ENCODE measurements at regions not wholly inside any gene's neighbourhood (a gene's known extent, or its start where the extent isn't known, plus 50 kb on each side); places are given as distances from the start of the nearest gene placed in this dataset.

DNA sequence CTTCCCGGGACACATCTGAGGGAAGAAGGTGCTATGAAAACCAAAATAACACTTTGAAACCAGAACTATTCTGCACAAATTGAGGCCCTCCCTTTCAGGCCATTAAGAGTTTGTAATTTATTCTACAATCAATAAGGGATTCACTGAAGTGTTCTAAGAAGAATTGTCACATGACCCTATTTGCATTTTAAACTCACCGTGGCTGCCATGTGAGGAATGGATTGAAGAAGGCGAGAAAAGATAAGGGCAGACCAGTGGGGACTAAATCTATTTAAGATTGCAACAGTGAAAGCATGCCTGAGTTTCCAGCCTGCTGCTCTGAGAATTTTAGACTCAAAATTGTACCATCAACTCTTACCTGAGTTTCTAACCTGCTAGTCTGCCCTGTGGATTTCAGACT, 408.8 kb upstream of the SALL1 start:
- no peak for DNase-seq

DNA sequence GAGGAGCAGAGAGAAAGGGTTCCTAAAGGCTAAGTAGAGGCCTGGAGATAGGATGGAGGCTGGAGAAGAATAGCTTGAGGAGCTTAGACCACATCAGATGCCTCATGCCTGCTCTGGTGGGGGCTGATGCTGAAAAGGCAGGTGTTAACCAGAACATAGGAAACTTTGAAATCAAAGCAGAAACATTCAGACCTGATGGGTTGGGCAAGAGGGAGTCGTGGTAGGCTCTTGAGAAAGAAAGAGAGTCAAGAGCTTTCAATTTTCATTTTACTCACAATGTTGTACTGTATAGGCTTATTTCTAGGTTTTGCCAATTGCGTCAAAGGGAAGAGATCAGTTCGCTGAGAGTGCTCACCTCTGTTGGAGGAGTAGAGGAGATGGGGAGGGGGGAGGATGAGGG, 406.6 kb upstream of the SALL1 start:
- DNase-seq, result no peak

DNA sequence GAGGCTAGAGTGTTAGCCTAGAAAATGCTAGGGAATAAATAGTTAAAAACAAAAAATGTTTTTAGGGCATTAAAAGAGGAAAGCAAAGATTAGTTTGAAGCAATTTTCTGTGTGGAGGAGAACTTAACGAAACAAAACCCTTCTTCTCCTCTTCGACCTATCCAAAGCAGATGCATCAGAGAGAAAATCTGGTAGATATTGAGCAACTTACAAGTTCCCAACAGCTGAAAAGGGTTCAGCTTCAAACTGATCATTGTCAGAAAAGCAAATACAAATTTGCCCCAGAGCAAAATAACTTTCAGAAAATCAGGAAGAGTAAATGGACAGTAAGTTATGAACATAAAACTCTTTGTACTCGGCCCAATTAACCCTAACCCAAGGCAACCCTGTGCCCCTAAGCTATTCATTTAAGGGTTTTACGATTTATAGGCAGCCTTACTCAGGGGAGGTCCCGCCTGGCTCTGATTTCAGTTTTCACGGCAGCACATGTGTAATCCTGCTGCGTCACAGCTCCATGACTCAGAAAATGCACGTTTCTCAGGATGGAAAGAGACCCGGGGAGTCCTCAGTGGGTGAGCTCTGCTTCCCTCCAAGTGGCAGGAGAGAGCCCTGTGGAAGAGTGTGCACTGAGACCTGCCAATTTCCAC, 405.7 kb upstream of the SALL1 start:
- DNase-seq, result no peak

DNA sequence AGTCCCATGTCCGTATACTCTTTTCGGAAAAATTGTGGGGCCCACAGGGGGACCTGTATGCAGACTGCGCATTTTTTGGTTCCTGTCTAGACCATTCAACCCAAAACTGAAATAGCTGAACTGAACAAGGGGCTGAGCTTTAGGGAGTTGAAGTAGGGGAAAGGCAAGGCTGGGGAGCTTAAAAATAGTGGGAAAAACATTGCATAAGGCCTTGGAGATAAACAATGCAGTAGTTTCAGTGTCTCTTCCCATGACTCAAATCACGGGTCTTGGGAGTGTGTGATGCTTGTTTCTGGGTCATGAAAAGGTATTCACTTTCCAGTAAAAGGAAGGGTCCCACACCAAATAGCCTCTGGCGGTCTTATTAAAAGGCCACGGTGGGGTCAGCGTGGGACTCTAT, 402.8 kb upstream of the SALL1 start:
- DNase-seq, result no peak

DNA sequence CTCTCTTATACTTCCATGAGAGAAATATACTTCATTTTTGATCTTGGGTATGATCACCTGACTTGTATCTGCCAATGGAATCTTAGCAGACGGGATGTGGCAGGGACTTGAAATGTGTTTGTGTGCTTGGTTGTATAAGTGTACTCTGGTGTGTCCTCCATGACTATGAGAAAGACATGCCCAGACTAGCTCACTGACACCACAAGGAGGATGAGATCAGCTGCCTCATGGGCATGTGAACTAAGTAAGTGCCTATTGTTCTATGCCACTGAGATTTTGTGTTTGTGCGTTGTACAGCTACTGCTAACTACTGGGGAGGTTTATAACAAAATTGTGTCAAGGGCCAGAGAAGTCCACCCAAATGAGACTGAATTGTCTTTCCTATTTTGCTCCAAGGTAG, 402.2 kb upstream of the SALL1 start:
- DNase-seq, result no peak

DNA sequence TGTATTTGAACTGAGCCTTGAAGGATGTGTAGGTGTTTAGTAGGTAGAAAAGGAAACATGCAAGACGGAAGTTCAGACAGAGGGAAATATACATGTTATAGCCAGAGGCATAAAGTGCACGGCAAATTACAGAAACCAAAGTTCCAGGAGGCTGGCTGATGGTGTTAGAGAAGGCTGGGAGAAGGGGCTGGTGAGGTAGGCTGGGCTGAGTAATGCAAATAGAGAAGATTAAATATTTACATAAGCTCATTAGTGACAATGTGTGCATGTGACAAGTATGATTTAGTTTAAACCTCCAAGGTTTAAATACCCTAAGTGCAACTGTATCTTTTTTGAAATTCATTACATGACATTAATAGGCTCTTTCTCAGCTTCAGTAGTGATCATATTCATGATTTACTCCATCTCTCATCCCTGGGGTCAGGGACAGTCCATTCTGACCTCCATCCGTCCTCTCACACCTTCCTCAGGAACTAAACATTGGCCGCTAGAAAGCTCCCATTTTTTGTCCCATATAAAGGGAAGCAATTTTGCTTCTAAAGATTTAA, 399.8 kb upstream of the SALL1 start:
- DNase-seq, result no peak

DNA sequence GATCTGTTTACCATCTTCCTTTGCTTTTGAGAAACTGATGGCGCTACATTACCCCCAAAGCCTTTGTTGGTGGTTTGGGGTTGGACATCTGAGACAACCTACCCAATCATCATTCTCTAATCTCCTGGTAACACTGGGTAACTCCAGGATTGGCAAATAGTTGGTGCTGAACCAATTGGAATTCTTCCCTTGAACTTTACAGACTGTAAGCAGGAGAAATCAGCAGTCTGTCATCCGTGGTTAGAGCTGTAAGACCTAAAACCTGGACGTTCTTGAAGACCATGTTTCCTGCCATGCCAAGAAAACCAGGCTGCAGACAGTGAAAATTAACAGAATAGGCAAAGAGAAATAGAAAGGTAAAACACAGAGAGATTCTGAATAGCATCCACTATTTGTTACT, 398.8 kb upstream of the SALL1 start:
- no peak for DNase-seq

DNA sequence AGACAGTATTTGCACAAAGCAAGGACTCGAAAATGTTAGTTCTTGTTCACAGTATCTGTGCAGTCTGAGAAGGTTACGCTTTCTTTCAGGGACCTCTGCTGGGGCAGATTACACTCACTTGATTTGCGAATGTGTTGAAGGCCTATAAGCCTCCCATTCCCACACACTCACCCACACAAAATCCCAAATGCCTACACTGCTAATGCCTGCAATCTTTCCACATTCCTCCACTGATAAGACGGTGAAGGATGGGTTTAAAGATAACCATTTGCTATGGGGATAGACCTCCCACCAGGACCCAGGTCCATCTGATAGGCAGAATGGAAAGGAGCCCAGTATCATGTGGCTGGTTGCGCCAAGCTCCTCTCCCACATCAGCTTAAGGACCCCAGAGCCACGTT, 394.9 kb upstream of the SALL1 start:
- no peak for DNase-seq

DNA sequence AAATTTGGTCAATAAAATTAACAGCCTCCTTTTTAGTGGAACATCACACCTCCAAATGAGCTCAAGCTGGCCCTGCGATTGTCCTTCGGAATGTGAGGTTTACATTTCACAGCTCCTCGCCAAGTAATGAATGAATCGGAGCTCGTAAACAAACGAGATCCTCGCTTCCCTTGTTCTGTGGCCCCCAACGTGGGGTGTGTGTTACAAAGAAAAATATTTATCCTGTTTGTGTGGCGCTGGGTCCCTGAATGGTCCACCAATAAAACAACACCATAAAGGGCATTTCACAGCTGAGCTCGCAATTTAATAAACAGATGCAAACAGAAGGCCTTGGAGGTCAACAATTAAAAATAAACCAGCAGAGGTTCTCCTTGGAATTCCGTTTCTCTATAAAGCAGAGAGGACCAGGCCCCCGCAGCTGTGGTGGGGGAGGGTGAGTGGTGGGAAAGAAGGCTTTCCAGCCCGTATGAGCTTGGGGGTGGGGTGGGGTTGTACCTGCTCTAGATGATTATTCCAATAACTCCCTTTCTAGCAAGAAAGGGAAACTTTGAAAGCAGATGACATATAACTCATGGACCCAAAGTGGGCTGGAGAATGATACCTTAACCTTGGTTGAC, 393.9 kb upstream of the SALL1 start:
- DNase-seq, result no peak

DNA sequence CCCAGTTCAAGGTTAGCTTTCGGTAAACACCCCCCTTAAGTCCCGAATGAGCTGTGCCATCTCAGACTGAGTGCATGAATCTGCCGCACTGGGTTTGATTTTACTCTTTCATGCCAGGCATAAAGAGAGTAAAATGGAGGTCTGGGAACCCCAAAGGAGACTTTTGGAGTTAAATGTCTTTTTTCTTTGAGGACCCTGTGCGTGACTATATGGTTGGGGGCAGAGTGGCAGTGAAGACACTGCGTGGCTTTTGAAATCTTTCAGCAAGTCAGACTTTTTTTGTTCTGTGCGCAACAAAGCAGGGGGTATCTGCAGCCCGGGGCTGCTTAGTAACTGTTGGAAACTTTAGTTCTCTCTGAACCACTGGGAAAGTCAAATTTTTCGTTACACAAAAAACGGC, 392.9 kb upstream of the SALL1 start:
- DNase-seq, result no peak

DNA sequence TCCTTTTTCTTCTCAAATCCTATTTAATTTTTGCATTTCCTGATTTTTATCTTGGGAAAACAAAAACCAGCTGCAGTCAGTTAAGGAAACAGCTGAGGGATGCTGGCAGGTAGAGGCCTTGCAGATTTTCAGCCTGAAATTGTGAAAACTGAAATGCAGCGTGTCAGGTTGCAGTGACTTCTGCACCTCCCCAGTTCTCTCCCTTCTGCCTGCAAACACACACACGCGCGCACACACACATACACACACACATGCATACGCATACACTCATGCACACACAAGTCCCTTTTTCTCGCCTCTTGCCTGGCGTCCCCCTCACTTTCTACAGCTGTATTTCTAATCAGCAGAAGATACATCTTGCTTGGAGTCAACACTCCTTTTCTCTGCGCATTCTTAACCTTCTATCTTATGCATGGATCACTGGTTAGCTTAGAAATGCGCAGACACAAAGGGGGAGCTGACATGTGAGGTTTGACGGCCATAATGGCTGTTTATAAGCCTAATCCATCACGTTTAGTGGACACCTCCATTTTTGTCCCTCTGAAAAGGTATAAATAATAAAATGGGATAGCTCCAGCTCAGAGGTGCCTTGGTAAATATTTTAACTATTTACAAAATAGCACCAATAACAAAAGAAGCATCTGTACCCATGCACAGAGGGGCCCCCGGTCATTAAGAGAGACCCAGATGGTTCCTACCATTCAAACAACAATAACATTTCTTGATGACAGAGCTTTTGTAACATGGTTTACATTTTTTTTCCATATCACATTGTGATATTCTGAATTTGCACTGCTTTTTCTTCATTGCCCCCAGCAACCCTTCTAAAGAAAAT, 392.1 kb upstream of the SALL1 start:
- DNase-seq, result no peak

DNA sequence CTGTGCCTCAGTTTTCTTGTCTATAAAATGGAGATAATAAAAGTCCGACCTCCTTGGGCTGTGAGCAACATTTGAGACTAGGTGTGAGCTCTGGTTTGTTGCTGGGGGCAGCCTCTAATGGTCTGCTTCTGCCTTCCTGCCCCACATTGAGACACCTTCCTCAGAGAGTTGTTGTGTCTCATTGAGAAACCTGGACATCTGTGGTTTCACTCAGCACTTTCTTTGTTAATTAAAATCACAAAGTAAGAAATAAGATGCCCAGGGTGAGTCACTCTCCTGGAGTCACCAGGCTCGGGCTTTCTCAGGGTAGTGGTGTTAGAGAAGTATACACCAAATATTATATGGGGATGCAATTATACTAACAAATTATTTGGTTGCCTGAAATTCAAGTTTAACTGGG, 389.2 kb upstream of the SALL1 start:
- DNase-seq, result no peak

DNA sequence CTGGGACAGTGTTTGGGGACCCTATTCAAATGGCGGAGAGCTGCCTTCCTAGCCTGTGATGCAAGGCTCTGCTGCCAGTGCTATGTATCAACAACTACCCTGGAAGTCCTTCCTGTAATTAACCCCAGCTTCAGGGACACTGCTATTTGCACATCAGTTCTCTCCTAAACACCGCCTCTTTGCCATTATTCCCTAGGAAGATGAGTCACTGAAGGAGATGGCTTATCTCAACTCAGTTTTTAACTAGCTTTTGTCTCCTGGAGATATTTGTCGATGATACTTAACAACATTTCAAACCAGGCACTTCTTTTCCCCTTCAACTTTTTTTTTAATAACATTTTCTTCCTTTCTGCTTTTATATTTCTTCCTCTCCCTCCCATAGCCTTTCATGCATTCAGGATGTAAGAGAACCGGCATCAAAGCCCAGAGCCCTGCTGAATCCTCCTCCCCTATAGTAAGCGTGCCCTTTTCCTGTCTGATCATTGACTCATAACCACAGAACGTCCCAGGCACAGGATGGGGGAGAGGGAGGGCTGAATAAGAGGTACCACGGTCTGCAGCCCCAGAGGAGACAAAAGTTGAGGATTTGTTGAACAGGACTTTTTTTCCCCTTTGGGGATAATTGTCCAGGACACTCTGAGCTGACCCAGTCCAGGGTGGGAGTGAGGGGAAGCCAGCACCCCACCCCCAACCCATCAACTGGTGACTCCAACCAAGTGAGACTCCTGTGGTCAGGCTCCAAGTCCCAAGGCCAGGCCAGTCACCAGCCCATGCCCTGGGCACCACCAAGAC, 387.8 kb upstream of the SALL1 start:
- no peak for DNase-seq

DNA sequence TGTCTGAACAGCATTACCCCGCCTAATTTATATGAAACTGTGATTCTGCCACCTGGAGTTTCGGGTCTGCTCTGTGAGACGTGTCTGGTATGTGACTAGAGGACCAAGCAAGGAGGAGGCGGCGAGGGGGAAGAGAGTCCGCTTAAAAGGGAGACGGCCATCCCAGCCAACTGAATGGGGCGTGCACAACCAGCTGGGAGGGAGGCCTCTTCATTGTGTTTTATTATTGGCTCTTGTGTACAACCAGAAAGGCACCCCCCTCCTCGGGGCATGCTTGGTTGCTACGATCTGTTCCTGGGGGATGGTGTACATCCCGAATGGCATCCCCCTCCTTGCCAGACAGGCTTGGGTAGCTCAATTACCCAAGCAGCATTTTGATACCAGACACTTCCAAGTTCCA, 384.5 kb upstream of the SALL1 start:
- no peak for DNase-seq

DNA sequence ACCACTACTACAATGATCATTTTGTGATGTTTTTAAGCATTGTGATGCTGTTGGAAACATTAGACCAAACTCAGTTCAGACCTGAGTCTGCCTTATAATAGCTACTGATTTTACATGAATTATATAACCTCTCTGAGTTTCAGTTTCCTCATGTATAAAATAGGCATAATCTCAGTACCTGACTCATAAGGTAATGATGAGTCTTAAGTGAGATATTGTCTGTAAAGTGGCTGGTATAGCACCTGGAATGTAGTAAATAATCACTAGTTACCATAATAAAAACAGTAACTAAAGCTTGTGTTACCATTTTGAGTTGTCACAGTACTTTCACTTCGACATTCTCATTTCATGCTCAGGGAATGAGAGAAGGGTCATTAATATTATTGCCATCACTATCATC, 381.5 kb upstream of the SALL1 start:
- DNase-seq, result no peak

DNA sequence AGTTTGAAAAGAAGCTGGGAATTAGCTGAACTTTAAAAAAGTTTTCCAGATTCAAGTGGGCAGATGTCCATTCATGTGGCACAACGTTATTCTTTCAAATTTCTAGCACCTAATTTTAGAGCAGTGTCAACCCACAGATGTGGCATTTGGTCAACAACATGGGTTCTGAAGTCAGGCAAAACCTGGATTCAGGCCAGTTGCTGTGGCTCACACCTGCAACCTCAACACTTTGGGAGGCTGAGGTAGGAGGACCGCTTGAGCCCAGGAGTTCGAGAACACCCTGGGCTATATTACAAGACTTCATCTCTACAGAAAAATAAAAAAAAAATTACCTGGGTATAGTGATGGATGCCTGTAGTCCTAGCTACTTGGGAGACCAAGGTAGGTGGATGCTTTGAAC, 380.2 kb upstream of the SALL1 start:
- no peak for DNase-seq

DNA sequence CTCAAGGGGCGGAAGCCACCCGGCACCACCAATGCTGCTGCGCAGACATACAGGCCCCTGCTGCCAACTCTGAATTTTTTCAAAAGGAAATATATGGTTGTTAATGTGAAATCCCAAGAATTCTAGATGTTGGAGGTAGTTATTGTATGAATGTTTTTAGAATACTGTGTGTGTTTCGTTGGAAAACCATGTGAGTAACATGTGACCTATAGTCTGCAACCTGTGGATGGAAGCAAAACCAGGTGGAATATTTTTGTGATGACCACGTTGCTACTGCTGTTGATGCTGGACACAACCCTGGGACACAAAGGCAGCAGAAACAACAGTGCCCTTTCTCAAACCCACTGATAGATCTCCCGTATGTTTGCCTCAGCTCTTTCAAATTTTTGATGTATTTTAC, 376.3 kb upstream of the SALL1 start:
- no peak for DNase-seq

DNA sequence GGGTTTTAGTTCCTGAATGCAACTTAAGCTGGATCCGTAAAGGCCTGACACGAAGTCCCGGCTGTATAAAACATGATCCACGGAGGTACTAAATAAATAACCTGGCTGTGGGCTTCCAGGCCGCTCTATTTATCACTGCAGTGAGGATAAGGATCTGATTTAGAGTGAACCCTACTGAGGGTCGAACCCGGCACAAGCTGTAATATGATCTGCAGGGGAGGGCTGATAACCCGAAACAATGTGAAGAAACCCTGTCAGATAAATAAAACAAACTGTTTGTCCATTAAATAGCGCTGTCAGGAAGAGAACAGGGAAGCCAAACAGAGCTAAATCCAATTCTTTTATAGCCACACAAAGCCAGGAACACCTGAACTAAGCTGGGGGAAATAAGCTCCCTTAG, 375.6 kb upstream of the SALL1 start:
- no peak for DNase-seq

DNA sequence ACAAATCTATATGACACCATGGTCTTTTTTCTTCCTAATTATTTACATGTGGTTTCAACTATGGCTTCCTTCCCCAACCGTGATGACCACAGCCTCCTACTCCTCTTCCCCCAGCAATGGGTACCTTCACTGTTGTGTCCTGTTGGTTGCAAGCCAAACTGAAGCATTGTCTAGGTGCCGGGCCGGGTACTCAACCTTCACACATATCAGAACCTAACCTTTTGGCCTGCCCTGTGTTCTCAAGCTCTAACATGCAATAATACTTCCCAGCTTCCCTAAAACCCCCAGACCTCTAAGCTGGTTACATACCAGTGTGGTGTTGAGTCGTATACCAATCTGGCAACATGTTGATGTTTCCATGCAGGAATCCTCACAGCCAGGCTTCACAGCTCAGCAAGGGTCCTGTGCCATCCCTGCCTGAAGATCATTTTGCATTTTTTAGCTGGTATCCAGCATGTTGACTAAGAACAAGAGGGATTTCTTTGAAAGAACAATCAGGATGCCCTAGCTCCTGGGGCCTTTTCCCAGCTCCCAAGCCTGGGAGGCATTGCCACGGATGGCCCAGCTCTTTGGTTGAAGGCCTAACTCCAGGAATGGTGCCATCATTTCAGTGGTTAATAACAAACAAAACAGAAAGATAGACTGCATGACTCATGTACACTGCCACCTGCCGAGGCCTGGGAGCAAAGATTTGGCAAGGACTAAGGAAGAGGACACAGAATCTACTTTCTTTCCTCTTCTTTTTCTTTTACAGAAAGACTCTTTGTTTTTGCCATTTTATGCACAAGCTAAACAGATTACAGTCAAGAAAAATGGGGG, 373.7 kb upstream of the SALL1 start:
- DNase-seq, result no peak

DNA sequence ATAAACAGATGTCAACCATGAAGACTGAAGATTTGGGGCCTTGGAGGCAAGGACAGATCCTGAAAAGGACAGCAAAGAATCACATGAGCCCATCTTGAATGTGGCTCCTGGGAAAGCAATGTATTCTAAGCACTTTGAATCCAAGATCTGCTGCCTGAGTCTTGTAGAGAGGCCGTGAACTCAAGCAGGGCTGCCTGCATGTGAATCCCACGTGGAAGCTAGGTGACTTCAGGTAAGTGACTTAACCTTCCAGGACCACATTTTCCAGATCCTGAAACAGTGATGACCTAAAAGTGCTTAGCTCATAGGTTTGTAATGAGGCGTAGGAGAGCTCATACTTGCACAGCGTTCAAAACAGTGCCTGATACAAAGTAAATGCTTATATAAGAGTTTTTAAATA, 373.0 kb upstream of the SALL1 start:
- no peak for DNase-seq

DNA sequence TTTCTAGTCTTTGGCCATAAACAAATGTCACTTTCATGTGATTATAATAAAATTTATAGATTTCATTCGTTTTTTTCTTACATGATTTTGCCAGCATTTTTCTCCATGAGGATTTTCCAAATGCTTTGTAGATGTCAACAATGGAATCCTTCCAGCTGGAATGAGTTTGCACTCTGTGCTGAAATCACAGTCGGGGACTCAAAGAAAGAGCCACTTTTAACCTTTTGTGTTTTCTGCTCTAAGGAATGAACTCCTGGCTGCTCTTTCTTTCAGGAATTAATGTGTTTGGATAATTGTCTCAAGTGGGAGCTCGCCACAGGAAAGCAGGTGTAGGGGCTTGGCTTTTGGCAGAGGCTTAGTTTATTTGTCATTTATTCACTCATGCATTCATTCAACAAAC, 372.3 kb upstream of the SALL1 start:
- DNase-seq, result no peak

DNA sequence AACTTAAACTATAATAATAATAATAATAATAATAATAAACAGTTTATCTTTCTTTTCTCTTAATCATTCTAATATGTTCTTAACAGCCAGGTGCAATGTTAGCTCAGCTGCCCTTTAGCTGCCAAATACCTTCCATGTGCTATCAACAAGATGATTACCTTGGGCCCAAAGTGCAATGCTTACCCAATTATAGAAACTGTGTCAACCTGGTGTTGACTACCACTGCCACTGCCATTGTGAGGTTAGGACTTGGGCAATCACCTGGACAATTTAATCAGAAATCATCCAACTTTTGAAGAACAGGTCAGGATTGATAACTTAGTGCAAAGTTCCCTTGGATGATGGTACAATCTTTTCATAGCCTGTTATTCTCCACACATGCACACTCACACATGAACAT, 371.8 kb upstream of the SALL1 start:
- DNase-seq, result no peak
